ENCODE measurements at regions not wholly inside any gene's neighbourhood (a gene's known extent, or its start where the extent isn't known, plus 50 kb on each side); places are given as distances from the start of the nearest gene placed in this dataset.

- Mint-ChIP-seq H3K27me3 (ENCODE audit: unreplicated experiment) (peaks cover 1% of the 10 kb centered on the region), H3K27ac (ENCODE audit: unreplicated experiment) (no peak overlapping the region), H3K4me1 (ENCODE audit: unreplicated experiment) (no peaks in the 10 kb centered on the region), H3K9me3 (ENCODE audit: unreplicated experiment) (no peaks in the 10 kb centered on the region), H3K36me3 (ENCODE audit: low read depth, unreplicated experiment) (no peaks in the 10 kb centered on the region), H3K4me3 (ENCODE audit: unreplicated experiment) (no peak overlapping the region)
- DNase-seq (ENCODE audit: low spot score): no peak
- peak; percentile 44 for TF ChIP-seq CTCF (IDR thresholded peaks at IDR 0.05; ENCODE audit: unreplicated experiment)
Observed at GRCh38 chr2:19769513-19769912, 132.3 kb downstream of the TTC32 start.

- no peaks in the 10 kb centered on the region for H3K36me3 Mint-ChIP-seq (ENCODE audit: low read depth, unreplicated experiment)
- peaks cover 1% of the 10 kb centered on the region for H3K27me3 Mint-ChIP-seq (ENCODE audit: unreplicated experiment)
- no peak overlapping the region for H3K27ac Mint-ChIP-seq (ENCODE audit: unreplicated experiment)
- no peaks in the 10 kb centered on the region for H3K9me3 Mint-ChIP-seq (ENCODE audit: unreplicated experiment)
- no peaks in the 10 kb centered on the region for H3K4me1 Mint-ChIP-seq (ENCODE audit: unreplicated experiment)
- no peak for DNase-seq (ENCODE audit: low spot score)
- no peak for TF ChIP-seq CTCF (IDR thresholded peaks at IDR 0.05; ENCODE audit: unreplicated experiment)
- H3K4me3 Mint-ChIP-seq (ENCODE audit: unreplicated experiment): no peak overlapping the region
Observed at GRCh38 chr2:19767899-19768298, 133.9 kb downstream of the TTC32 start.

GRCh38 chr2:19764998-19765397, 136.8 kb downstream of the TTC32 start:
- Mint-ChIP-seq H3K27me3 (ENCODE audit: unreplicated experiment) (no peaks in the 10 kb centered on the region), H3K4me3 (ENCODE audit: unreplicated experiment) (no peak overlapping the region), H3K36me3 (ENCODE audit: low read depth, unreplicated experiment) (no peaks in the 10 kb centered on the region), H3K27ac (ENCODE audit: unreplicated experiment) (no peak overlapping the region), H3K4me1 (ENCODE audit: unreplicated experiment) (no peaks in the 10 kb centered on the region), H3K9me3 (ENCODE audit: unreplicated experiment) (no peaks in the 10 kb centered on the region)
- TF ChIP-seq CTCF (IDR thresholded peaks at IDR 0.05; ENCODE audit: unreplicated experiment): no peak
- no peak for DNase-seq (ENCODE audit: low spot score)

GRCh38 chr2:19763731-19764130, 138.1 kb downstream of the TTC32 start:
- no peak for DNase-seq (ENCODE audit: low spot score)
- no peaks in the 10 kb centered on the region for H3K27me3 Mint-ChIP-seq (ENCODE audit: unreplicated experiment)
- H3K4me1 Mint-ChIP-seq (ENCODE audit: unreplicated experiment): no peaks in the 10 kb centered on the region
- H3K27ac Mint-ChIP-seq (ENCODE audit: unreplicated experiment): no peak overlapping the region
- no peaks in the 10 kb centered on the region for H3K36me3 Mint-ChIP-seq (ENCODE audit: low read depth, unreplicated experiment)
- H3K9me3 Mint-ChIP-seq (ENCODE audit: unreplicated experiment): no peaks in the 10 kb centered on the region
- no peak overlapping the region for H3K4me3 Mint-ChIP-seq (ENCODE audit: unreplicated experiment)
- TF ChIP-seq CTCF (IDR thresholded peaks at IDR 0.05; ENCODE audit: unreplicated experiment): no peak

GRCh38 chr2:19762959-19763605, 138.7 kb downstream of the TTC32 start:
- no peak overlapping the region for H3K4me3 Mint-ChIP-seq (ENCODE audit: unreplicated experiment)
- DNase-seq (ENCODE audit: low spot score): no peak
- H3K36me3 Mint-ChIP-seq (ENCODE audit: low read depth, unreplicated experiment): no peaks in the 10 kb centered on the region
- TF ChIP-seq CTCF (IDR thresholded peaks at IDR 0.05; ENCODE audit: unreplicated experiment): no peak
- H3K9me3 Mint-ChIP-seq (ENCODE audit: unreplicated experiment): no peaks in the 10 kb centered on the region
- H3K27me3 Mint-ChIP-seq (ENCODE audit: unreplicated experiment): no peaks in the 10 kb centered on the region
- H3K27ac Mint-ChIP-seq (ENCODE audit: unreplicated experiment): no peak overlapping the region
- no peaks in the 10 kb centered on the region for H3K4me1 Mint-ChIP-seq (ENCODE audit: unreplicated experiment)
